ENCODE measurements at regions not wholly inside any gene's neighbourhood (a gene's known extent, or its start where the extent isn't known, plus 50 kb on each side); places are given as distances from the start of the nearest gene placed in this dataset.
A peak's percentile ranks its signal among the peaks of the same experiment; 100 is the strongest.
"Not testable (repeated sequence)": the region's sequence is repeated elsewhere in the genome, so short reads cannot be mapped to it uniquely, and the experiment has no call there.

GRCh38 chr1:146710838-146711521 lies 227.1 kb upstream of the NBPF12 start:
- peak; percentile 4 for DNase-seq

GRCh38 chr1:146709302-146709701 lies 228.8 kb upstream of the NBPF12 start:
- not testable (repeated sequence) for DNase-seq

DNA sequence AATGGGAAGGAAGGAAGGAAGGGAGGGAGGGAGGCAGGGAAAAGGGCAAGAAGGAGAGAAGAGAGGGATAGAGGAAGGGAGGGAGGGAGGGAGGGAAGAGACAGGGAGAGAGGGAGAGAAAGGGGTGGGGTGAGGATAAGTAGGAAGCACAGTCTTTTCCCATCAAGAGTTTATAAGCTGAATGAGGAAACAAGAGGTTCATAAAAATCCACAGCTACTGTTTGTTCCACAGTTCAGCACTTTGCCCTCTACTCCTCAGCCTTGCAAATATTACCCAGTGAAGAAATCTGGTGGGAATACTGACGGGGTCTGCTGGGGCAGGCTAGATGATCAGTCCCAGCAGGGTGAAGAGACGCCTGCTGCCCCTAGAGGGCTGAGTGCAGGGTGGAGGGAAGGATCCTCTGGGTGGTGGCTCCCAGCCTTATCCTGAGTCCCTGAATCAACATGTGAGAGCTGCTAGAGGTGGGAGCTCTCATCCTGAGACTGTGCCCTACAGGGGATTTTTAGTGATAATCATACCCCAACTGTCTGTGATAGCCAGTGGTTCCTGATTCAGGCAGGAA lies 233.9 kb upstream of the NBPF12 start:
- not testable (repeated sequence) for DNase-seq

- DNase-seq = not testable (repeated sequence)
Observed at GRCh38 chr1:146701320-146701719, 236.8 kb upstream of the NBPF12 start.

DNA sequence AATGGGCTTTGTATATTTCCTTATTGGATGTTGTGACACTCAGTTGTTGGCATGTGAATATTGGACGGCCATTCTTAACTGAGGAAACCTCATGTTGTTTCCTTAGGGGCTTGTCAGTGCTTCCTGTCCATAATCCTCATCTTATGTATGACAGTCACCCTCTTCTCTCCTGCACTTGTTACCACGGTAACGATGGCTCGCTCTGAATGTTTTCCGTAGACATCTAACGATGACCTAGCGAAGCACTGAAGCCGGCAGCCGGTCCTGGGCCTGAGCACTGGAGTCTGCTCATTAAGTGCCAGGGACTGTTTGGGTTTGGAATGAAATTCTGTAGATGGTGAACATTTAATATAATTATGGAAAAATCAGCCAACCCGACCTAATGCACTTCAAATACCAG lies 242.7 kb upstream of the NBPF12 start:
- not testable (repeated sequence) for DNase-seq

DNA sequence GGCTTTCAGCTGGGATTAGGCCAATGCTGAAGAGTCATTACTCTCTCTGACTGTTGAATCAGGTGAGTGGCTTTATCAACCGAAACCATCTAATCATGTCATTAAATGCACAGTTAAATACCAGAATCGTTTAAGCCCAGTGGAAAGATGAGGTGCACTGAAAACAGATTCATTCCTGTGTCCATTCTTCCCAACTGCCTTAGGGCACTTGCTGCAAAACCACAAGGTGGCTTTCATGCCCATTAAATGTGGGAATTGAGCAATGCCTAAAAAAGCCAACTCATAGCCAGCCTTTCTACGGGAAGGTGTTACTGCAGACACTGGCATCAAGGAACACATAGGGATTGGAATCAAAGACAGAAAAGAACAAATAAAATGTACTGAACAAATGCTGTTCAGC lies 246.3 kb upstream of the NBPF12 start:
- not testable (repeated sequence) for DNase-seq

GRCh38 chr1:146688893-146689292 lies 249.2 kb upstream of the NBPF12 start:
- DNase-seq = not testable (repeated sequence)

DNA sequence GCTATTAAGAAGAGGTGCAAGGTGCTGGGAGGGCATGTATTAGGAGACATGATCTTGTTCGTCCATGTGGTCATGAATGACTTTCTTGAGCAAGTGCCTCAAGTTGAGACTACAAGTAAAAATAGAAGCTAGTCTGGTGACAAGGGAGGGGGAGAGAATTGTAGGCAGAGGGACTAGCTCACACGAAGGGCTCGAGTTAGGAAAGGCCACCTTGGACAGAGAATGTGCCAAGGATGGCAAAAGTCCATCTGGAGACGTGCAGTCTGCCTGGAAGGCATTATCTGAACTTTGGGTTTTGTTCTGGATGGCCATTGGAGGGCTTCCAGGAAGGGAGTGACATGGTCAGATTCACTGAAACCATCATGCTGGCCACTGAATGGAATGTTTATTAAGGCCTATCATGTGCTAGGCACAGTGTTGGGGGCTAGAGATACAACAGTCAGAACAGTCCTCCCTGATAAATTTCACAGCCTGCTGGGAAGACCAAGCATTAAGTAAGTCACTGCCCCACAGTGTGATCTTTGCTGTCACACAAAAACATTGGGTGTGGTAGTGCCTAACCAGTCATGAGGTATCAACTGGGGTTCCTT lies 251.3 kb upstream of the NBPF12 start:
- DNase-seq = not testable (repeated sequence)

GRCh38 chr1:146683126-146683429 lies 255.0 kb upstream of the NBPF12 start:
- DNase-seq = not testable (repeated sequence)

- not testable (repeated sequence) for DNase-seq
Observed at GRCh38 chr1:146682227-146683125, 255.6 kb upstream of the NBPF12 start.

DNA sequence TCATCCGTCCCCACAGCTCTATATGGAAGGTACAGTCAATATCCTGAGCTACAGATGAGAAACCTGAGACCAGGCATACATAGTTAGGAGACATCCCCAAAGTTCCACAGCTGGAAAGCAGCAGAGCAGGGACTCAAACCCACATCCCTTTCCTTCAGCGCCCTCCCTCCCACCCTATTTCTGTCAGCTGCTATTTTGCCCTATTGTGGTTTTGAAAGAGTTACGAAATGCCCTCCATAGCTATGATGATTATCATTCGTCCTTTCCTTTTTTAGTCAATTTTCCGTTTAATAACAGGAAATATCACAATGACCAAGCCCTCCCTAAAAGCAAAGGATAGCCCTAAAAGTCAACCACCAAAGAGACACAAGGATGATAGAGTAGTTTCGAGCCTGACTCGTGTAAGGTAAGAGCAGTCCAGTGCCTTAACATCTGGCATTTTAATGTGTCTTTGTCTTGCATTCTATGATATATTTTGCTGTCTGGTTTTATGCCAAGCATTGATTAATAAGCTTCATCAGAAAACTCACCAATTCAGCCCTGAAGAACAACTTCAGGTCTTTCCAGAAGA lies 264.3 kb upstream of the NBPF12 start:
- DNase-seq = not testable (repeated sequence)

- not testable (repeated sequence) for DNase-seq
Observed at GRCh38 chr1:146672608-146673007, 265.5 kb upstream of the NBPF12 start.

- not testable (repeated sequence) for DNase-seq
Observed at GRCh38 chr1:146671588-146671987, 266.5 kb upstream of the NBPF12 start.

DNA sequence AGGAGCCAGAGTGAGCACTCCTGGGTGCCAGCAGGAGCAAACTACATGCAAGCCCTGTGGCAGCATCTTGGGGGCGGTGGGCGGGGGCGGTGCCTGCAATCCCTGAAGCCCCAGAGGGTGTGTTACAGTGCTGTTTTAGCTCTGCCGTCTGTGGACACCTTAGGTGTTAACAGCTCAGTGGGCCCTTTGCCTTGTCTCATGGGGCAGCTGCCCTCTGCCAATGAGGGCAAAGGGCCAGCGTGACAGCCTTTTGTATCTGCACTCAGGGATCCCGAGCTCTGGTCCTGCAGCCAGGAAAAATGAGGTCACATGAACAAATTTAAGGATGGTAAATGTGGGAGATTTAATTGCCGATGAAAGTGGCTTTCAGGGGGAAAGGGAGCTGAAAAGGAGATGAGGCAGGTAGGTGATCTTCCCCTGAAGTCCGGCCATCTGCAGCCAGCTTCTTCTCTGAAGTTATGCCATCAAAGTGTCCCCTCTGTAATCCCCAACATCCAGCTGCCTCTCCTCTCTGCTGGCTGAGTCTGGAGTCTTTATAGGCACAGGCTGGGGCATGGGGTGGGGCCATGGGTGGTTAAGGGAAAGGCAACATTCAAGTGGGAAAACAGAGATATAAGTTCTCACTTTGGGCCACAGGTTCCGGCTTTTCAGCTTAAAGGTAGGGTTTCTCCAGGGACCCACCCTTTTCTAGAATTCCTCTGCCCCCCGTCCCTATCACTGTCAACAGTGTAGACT lies 267.1 kb upstream of the NBPF12 start:
- not testable (repeated sequence) for DNase-seq

GRCh38 chr1:146666275-146666674 lies 271.8 kb upstream of the NBPF12 start:
- DNase-seq = not testable (repeated sequence)

DNA sequence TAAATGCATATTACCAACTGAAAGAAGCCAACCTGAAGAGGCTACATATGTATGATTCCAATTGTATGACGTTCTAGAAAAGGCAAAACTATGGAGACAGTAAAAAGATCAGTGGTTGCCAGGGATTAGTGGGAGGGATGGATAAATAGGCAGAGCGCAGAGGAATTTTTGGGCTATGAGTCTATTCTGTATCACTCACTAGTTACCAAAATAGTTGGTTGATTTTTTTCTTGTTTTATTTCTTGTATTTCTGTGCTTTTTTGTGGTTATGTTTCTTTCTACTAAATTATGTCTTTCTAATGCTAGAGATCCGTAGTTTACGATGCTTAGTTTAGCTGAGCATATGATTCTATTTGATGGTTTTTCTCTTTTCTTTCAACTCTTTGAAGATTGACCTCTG lies 277.9 kb upstream of the NBPF12 start:
- DNase-seq = not testable (repeated sequence)

- not testable (repeated sequence) for DNase-seq
Observed at GRCh38 chr1:146656356-146657060, 281.6 kb upstream of the NBPF12 start.

- not testable (repeated sequence) for DNase-seq
Observed at GRCh38 chr1:146654763-146655162, 283.4 kb upstream of the NBPF12 start.

- DNase-seq = not testable (repeated sequence)
Observed at GRCh38 chr1:146645978-146646604, 292.0 kb upstream of the NBPF12 start.

DNA sequence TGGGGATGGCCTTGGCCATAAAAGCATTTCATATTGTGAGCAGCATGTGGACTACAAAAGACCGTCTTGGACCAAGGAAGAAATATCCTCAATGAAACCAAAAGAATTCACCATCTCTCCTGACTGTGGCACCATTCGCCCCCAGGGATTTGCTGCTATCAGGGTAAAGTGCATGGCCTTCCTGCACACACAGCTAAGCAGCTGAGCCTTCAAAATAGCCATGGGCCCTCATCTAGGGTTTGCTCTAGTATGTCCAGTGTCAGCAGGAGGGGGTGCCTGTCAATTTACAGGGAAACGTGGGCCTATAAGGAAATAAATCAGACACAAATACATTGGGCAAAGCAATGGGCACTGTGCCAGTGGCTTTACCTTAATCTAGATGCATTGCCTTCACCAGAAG lies 296.6 kb upstream of the NBPF12 start:
- not testable (repeated sequence) for DNase-seq

- not testable (repeated sequence) for DNase-seq
Observed at GRCh38 chr1:146640671-146641070, 297.5 kb upstream of the NBPF12 start.

All from NCI-H1105 (cell line).